Gastroesophageal sphincter (tissue), 4 donors: ENCODE measurements at regions not wholly inside any gene's neighbourhood (a gene's known extent, or its start where the extent isn't known, plus 50 kb on each side); places are given as distances from the start of the nearest gene placed in this dataset.

ENCODE experiments used
- ATAC-seq: fragments of 150-250 bp; one replicate; pipeline ENCODE4 v1.9.1; 2016; ENCODE audit warnings: mild to moderate bottlenecking, moderate library complexity
- H3K27ac ChIP-seq, 4 donors: fragments of 200-600 bp; sonication (generic) in 3 of 4; 1 replicate in 3 of 4; 2 replicates in 1 of 4; pipeline ENCODE4 v1.5.1; 2016 to 2019
- H3K27me3 ChIP-seq: fragments of 200-600 bp; sonication (generic); one replicate; pipeline ENCODE4 v1.5.1; 2019
- H3K36me3 ChIP-seq, 2 donors: fragments of 200-600 bp; sonication (generic); one replicate each; pipeline ENCODE4 v1.5.1; 2019; ENCODE audit warnings: control low read depth in 1 of 2
- H3K4me1 ChIP-seq, 3 donors: fragments of 200-600 bp; sonication (generic); 1 replicate in 2 of 3; 2 replicates in 1 of 3; pipeline ENCODE4 v1.5.1; 2016 to 2019; ENCODE audit warnings: control low read depth in 2 of 3
- H3K4me3 ChIP-seq, 2 donors: fragments of 200-600 bp; sonication (generic); one replicate each; pipeline ENCODE4 v1.5.1; 2019; ENCODE audit warnings: mild to moderate bottlenecking in 1 of 2, moderate library complexity in 1 of 2
- H3K9me3 ChIP-seq, 3 donors: fragments of 200-600 bp; sonication (generic); one replicate each; pipeline ENCODE4 v1.5.1; 2017 to 2019; ENCODE audit warnings: control low read depth in 2 of 3
- EP300 ChIP-seq: sonication (generic); formaldehyde crosslinking; IDR thresholded peaks from one replicate; pipeline ENCODE4 v1.6.1; 2017; ENCODE audit warnings: antibody characterized with exemption, mild to moderate bottlenecking
- POLR2A ChIP-seq, 2 donors: fragments of 450-650 bp; IDR thresholded peaks; one replicate each; pipeline ENCODE4 v1.6.1; 2017; ENCODE audit warnings: antibody characterized with exemption in 2 of 2, mild to moderate bottlenecking in 2 of 2, moderate library complexity in 1 of 2
- POLR2AphosphoS5 ChIP-seq: sonication (generic); formaldehyde crosslinking; IDR thresholded peaks from one replicate; pipeline ENCODE4 v1.6.1; 2017; ENCODE audit warnings: antibody characterized with exemption
- WGBS, 2 donors: methylation state at CpG; one replicate each; pipeline ENCODE4 v1.1.5; 2018; ENCODE audit warnings: low coverage in 1 of 2; 5-methylcytosine and 5-hydroxymethylcytosine counted together
- TF ChIP-seq, protein P1 (sequence below), 4 experiments: fragments of 200-600 bp in 2 of 4; fragments of 450-650 bp in 2 of 4; sonication (generic) in 1 of 4; IDR thresholded peaks; one replicate each; pipeline ENCODE4 v1.5.1; 2017 to 2019; ENCODE audit warnings: antibody characterized with exemption in 4 of 4, mild to moderate bottlenecking in 2 of 4, moderate library complexity in 2 of 4

DNA sequence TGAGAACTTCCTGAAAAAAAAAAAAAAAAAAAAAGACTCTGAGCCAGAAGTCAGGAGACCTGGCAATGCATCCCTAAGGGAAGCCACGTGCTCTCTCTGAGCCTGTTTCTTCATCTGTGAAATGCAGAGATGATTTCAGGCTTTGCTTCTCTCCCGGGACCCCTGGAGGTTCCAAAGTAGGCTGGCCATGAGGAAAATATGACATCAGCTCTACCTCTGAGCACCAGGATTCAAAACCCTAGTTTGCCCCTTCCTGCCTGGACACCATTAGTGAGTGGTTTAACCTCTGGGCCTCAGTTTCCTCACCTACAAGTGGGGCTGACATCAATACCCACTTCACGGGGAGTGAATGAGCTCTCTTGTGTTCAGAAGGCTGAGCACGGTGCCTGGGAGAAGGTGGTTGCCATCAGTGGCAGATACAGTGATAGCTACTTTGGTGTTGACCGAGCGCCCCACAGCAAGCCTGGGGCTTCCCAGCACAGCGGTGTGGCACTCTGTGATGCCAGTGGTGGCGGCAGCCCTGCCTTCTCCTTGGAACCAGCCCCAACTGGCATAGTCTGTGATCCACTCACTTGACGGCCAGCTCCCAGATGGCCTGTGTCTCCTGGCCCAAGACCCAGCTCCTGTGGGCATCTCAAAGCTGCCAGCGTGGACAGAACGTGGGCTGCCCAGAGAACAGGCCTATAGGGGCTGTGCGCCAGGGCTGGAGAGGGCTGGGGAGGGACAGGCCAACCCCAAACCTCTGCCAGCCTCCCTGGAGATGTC is 153.1 kb upstream of the UNC5B start:
- Histone ChIP-seq H3K4me1 (peaks cover 0 to 11% (median 0%) of the 10 kb centered on the region in 3 donors), H3K4me3 (no peak overlapping the region), H3K36me3 (no peaks in the 10 kb centered on the region), H3K27me3 (peaks cover 11% of the 10 kb centered on the region), H3K9me3 (peaks cover 0 to 7% (median 0%) of the 10 kb centered on the region in 3 donors), H3K27ac (no peak overlapping the region)
- TF ChIP-seq EP300 (no peak), POLR2A (IDR thresholded peaks at IDR 0.05) (no peak), POLR2AphosphoS5 (no peak)
- 0 to 18% methylated on average over 1 of the region's 12 CpGs for WGBS, 2 donors
- ATAC-seq = peak; percentile 79

DNA sequence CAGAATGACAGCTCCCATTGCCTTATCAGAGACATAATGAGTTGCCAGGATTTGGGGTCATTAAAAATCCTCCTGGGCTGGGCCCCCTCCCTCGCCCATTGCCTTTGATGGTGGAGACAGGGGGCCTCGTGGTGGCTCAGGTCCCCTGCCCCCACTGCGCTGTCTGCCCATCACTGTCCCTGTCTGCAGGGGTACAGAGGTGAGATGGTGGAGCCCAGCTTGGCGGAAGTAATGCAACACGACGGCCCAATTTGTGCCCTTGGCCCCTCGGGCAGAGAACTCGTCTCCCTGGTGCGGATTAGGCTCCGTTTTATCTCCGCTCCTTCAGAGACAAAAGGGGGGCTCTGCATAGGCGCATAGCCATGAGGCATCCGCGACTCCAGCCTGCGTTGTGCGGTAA is 152.4 kb upstream of the UNC5B start:
- Histone ChIP-seq H3K27me3 (peaks cover 12% of the 10 kb centered on the region), H3K4me1 (peaks cover 0 to 11% (median 0%) of the 10 kb centered on the region in 3 donors), H3K9me3 (peaks cover 0 to 7% (median 0%) of the 10 kb centered on the region in 3 donors), H3K27ac (no peak overlapping the region), H3K4me3 (no peak overlapping the region), H3K36me3 (no peaks in the 10 kb centered on the region)
- no peak for ATAC-seq
- TF ChIP-seq POLR2AphosphoS5 (no peak), POLR2A (IDR thresholded peaks at IDR 0.05) (no peak), EP300 (no peak)
- TF ChIP-seq, protein P1, sequence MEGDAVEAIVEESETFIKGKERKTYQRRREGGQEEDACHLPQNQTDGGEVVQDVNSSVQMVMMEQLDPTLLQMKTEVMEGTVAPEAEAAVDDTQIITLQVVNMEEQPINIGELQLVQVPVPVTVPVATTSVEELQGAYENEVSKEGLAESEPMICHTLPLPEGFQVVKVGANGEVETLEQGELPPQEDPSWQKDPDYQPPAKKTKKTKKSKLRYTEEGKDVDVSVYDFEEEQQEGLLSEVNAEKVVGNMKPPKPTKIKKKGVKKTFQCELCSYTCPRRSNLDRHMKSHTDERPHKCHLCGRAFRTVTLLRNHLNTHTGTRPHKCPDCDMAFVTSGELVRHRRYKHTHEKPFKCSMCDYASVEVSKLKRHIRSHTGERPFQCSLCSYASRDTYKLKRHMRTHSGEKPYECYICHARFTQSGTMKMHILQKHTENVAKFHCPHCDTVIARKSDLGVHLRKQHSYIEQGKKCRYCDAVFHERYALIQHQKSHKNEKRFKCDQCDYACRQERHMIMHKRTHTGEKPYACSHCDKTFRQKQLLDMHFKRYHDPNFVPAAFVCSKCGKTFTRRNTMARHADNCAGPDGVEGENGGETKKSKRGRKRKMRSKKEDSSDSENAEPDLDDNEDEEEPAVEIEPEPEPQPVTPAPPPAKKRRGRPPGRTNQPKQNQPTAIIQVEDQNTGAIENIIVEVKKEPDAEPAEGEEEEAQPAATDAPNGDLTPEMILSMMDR (IDR thresholded peaks at IDR 0.05) = no peak
- WGBS, 2 donors = no CpG with 5 or more reads among the region's 16 CpGs

DNA sequence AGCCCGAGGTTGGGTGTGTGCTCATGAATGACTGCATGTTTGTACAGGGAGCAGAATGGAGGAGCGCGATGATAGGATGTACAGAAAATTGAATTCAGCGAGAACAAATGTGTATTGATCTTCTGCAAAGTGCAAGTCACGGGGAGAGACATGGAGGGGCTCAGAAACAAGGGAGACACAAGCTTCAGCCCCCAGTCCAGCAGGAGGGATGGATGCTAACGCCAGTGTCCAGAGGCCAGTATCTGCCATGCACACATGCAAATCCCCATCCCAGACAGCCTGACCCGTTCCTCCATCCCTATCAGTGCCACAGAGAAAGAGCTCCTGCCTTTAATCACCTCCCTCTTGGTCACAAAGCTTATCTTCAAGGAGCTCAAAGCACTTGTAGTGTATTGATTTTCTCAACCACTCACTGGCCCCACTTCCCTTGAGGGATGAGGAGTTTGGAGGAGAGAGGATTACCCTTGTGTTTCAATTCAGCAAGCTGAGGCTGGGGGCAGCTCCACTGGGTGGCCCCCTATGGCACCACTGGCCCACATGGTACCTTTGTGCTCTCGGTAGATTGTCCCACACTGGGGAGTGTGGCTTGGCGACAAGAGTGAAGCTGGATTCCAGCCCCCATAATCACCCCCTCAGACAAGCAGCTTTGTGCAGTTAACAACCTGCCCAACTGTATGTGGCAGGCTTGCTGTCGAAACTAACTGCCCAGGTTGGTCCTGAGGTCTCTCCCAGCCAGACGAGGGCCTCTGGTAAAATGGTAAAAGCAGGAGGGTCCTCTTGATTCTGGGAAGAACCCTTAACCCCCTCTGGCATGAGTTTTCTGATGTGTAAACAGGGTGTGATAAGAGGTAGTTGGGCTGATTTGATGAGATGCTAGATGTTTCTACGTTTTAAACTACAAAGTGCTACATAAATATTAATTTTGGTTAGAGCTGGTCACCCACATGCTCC is 151.6 kb upstream of the UNC5B start:
- TF ChIP-seq, protein P1 (IDR thresholded peaks at IDR 0.05) = no peak
- TF ChIP-seq POLR2A (IDR thresholded peaks at IDR 0.05) = no peak
- no peak for TF ChIP-seq EP300
- TF ChIP-seq POLR2AphosphoS5 = no peak
- Histone ChIP-seq H3K27ac (no peak overlapping the region), H3K36me3 (no peaks in the 10 kb centered on the region), H3K9me3 (no peaks in the 10 kb centered on the region), H3K4me1 (peaks cover 0 to 11% (median 0%) of the 10 kb centered on the region in 3 donors), H3K27me3 (peaks cover 12% of the 10 kb centered on the region), H3K4me3 (no peak overlapping the region)
- no peak for ATAC-seq
- WGBS, 2 donors = 43 to 92% methylated on average over 1 to 9 of the region's 12 CpGs

GRCh38 chr10:71061472-71061871 is 150.9 kb upstream of the UNC5B start:
- no CpG with 5 or more reads among the region's 8 CpGs for WGBS, 2 donors
- Histone ChIP-seq H3K4me3 (no peak overlapping the region), H3K4me1 (peaks cover 0 to 11% (median 0%) of the 10 kb centered on the region in 3 donors), H3K27ac (no peak overlapping the region), H3K9me3 (no peaks in the 10 kb centered on the region), H3K36me3 (no peaks in the 10 kb centered on the region), H3K27me3 (peaks cover 12% of the 10 kb centered on the region)
- TF ChIP-seq, protein P1 (IDR thresholded peaks at IDR 0.05) = no peak
- TF ChIP-seq POLR2A (IDR thresholded peaks at IDR 0.05) (no peak), POLR2AphosphoS5 (no peak), EP300 (no peak)
- ATAC-seq = no peak

DNA sequence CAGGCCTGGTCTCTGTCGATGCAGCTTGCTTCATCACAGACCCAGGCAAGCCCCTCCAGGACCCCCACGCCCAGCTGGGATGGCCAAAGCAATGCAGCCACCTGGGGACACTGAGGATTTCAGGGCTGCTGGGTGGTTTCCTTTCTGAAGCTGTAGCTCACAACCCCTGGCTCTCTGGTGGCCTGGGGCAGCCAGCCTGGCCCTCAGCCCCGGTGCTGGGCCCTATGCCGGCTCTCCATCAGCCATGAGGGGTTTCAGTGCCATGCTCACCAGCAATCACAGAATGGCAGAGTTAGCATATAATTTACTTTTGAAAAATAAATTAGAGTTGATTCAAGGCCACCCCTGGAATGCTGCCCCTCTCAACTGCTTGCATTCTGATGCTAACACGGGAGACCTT is 150.2 kb upstream of the UNC5B start:
- peaks cover 0 to 11% (median 0%) of the 10 kb centered on the region in 3 donors for H3K4me1 ChIP-seq
- no peaks in the 10 kb centered on the region for H3K36me3 ChIP-seq
- H3K27ac ChIP-seq = no peak overlapping the region
- WGBS, 2 donors = 93% methylated on average over 2 of the region's 5 CpGs; no CpG with 5 or more reads in 1 of the 2 donors
- H3K4me3 ChIP-seq = no peak overlapping the region
- H3K9me3 ChIP-seq = no peaks in the 10 kb centered on the region
- no peak for TF ChIP-seq POLR2A (IDR thresholded peaks at IDR 0.05)
- TF ChIP-seq EP300 = no peak
- TF ChIP-seq POLR2AphosphoS5 = no peak
- TF ChIP-seq, protein P1 (IDR thresholded peaks at IDR 0.05) = no peak
- no peak for ATAC-seq
- peaks cover 12% of the 10 kb centered on the region for H3K27me3 ChIP-seq
